GM19043 (cell line): ENCODE measurements at regions not wholly inside any gene's neighbourhood (a gene's known extent, or its start where the extent isn't known, plus 50 kb on each side); places are given as distances from the start of the nearest gene placed in this dataset.
"Not testable (repeated sequence)": the region's sequence is repeated elsewhere in the genome, so short reads cannot be mapped to it uniquely, and the experiment has no call there.

Experiments used
- ATAC-seq: cut with Tn5 transposase; IDR thresholded peaks from one replicate; pipeline ENCODE4 v1.9.1; 2021; ENCODE audit warnings: low read depth; ENCODE audit not compliant: unreplicated experiment

- no peak for ATAC-seq
These were observed 172.7 kb upstream of the LCORL start for GRCh38 chr4:18194278-18194677.

- no peak for ATAC-seq
These were observed 171.3 kb upstream of the LCORL start for GRCh38 chr4:18192901-18193300.

- no peak for ATAC-seq
These were observed 163.9 kb upstream of the LCORL start for GRCh38 chr4:18185491-18185890.

- no peak for ATAC-seq
These were observed 159.3 kb upstream of the LCORL start for GRCh38 chr4:18180892-18181291.

GRCh38 chr4:18180122-18180521, 158.6 kb upstream of the LCORL start:
- no peak for ATAC-seq

- no peak for ATAC-seq
These were observed 150.3 kb upstream of the LCORL start for GRCh38 chr4:18171896-18172295.

- ATAC-seq: no peak
These were observed 146.3 kb upstream of the LCORL start for GRCh38 chr4:18167831-18168230.

- no peak for ATAC-seq
These were observed 145.4 kb upstream of the LCORL start for GRCh38 chr4:18166925-18167324.

- ATAC-seq: no peak
These were observed 140.9 kb upstream of the LCORL start for GRCh38 chr4:18162453-18162852.

GRCh38 chr4:18159117-18159912, 137.8 kb upstream of the LCORL start:
- ATAC-seq: not testable (repeated sequence)

GRCh38 chr4:18155067-18156041, 133.8 kb upstream of the LCORL start:
- ATAC-seq: no peak

- ATAC-seq: no peak
These were observed 116.6 kb upstream of the LCORL start for GRCh38 chr4:18138076-18138665.

GRCh38 chr4:18134111-18134510, 112.6 kb upstream of the LCORL start:
- ATAC-seq: no peak

GRCh38 chr4:18130256-18130655, 108.7 kb upstream of the LCORL start:
- no peak for ATAC-seq

GRCh38 chr4:18128241-18128640, 106.7 kb upstream of the LCORL start:
- no peak for ATAC-seq

- ATAC-seq: no peak
These were observed 105.5 kb upstream of the LCORL start for GRCh38 chr4:18127030-18127429.

GRCh38 chr4:18113710-18114331, 92.3 kb upstream of the LCORL start:
- no peak for ATAC-seq

- no peak for ATAC-seq
These were observed 89.5 kb upstream of the LCORL start for GRCh38 chr4:18111081-18111480.

GRCh38 chr4:18110099-18110498, 88.5 kb upstream of the LCORL start:
- no peak for ATAC-seq

- no peak for ATAC-seq
These were observed 88.1 kb upstream of the LCORL start for GRCh38 chr4:18109676-18110075.
